ENCODE measurements at regions not wholly inside any gene's neighbourhood (a gene's known extent, or its start where the extent isn't known, plus 50 kb on each side); places are given as distances from the start of the nearest gene placed in this dataset.

DNA sequence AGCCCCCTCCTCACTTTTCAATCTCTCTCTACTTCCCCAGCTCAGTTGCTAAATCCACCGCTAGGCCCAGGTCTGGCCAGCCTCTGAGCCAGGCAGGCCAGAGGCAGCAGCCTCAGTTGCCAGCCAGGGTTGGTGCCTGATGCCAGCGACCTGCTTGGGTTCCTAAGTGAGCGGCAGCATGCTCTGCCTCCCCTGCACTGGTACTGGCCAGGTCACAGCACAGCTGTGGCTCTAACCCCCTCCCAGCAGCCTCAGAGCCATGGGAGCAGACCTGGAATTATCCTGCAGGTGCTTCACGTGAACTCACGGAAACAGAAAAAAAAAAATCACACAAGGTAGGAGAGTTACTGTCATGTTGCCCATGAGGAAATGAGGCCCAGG, 82.5 kb upstream of the ATF3 start:
- DNase-seq, result no peak

DNA sequence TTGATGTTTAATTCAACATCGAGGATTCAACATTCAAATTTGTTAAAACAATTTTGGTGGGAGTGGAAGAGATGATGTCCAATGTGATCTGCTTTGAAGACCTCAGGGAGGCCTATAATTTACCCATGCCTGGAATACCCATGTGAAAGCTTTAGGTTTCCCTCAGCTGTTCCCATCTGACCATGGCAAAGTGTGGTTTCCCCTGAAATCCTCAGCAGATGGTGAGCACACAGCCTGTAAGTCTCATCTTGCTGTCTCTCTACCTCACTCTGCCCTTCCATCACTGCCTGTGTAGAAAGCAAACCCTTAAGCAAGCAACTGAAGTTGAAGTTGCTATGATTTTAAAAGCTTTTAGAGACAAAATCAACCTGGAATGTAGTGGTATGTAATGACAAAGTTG, 80.1 kb upstream of the ATF3 start:
- no peak for DNase-seq

DNA sequence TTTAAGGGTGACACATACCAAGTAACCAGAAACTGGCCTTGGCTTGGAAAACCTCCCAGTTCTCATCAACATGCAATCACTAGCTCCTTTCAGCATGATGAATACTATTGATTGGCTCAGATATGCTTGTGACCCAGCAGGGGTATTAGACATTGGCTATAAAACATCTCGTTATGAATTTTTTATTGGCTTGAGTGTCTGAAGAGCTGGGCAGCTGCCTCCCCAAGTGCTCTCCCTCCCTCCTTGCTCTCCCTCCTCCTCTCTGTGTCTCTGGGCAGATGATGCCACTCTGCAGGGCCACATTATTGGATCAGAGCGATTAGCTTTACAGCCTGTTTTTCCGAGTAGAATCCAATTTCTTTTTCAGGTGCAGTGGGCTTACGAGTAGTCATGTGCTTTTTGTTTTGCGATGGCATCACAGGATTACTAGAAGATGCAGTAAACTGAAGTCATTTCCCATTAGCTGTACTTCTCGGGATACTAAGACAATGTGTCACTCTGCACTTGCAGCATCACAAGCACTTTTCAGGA, 79.3 kb upstream of the ATF3 start:
- no peak for DNase-seq

DNA sequence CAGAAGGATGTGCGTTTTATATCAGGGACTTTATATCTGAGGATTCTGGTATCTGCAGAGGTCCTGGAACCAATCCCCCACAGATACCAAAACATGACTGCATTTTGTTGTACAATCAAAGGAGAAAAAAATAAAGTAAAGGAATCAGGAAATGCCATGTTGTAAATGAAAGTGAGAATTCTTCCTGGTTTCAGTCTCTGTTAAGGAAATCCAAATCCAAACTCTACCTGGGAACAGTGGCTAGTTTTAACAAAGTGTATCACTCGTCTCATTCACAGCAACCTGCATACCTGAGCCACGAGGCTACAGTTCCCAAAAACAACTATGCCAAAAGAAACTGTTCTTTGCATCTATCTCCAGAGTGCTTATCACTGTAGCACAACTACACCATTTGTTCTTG, 77.3 kb upstream of the ATF3 start:
- DNase-seq, result no peak

DNA sequence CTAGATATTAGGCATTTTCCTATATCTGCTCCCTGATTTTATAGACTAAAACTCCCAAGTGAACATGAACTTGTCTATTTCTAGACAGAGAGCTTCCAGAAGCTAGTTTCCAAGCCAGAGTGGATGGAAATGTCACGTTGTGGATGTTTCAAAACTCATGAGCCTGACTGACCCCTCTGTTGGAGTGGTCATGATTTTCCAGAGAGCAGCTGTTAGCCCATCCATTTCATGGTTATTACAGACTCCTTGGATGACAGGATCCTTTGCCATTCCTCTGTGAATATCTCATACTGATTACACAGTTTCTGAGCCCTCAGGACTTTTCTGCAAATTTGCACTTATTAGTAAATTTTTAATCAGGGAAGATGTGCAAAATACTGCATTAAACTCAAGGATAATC, 76.8 kb upstream of the ATF3 start:
- no peak for DNase-seq

DNA sequence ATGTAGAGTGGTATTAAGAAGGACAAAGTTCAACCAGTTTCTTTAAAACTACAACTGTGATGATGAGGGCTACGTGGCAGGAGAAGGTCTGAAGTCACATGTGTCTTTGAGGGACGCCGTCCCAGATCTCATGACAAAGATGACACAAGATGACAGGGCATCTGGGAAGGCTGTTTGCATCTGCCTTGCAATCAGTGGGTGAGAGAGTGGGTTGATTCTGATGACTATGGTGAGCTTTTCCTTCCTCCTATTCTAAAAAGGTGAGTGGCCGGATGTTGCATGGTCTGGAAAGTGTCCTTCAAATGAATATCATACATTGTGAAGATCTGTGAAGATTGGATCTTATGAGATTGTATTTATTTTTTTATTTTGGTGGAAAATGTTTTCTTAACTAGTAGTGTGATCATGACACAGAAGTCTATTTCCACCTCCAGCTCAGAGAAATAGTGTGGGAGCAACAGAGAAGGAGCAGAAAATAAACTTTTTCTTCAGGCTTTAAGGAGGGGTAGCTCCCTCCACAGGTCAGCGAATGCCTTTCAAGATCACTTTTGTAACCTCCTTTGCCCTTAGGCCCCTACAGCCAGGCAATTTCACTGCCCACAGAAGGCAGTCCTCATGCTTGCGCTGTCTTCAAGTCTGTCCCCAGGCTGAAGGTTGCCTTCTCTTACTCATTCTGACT, 76.0 kb upstream of the ATF3 start:
- DNase-seq, result no peak

DNA sequence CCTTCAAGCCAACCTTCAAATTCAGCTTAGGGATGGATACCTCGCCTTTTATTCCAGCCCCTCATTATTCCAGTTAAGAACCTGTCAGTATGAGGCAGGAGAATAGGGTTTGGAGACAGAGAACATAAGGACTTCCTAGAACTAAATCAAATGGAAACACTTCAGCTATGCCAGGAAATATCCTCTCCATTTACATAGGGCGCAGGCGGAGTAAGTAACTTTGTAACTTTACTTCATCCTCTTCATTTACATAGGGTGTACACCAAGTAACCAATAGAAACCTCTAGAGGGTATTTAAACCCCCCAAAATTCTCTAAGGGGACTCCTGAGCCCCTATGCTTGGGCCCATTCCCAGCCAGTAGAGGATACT, 75.4 kb upstream of the ATF3 start:
- no peak for DNase-seq

DNA sequence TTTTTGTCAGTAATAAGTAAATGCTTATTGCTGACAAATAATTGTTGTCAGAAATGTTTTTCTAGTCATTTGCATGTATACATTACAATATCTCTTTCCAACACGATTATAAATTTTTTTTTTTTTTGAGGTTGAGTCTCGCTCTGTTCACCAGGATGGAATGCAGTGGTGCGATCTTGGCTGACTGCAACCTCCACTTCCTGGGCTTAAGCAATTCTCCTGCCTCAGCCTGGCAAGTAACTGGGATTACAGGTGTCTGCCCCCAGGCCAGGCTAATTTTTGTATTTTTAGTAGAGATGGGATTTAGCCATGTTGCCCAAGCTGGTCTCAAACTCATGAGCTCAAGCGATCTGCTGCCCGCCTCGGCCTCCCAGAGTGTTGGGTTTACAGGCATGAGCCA, 72.0 kb upstream of the ATF3 start:
- no peak for DNase-seq

DNA sequence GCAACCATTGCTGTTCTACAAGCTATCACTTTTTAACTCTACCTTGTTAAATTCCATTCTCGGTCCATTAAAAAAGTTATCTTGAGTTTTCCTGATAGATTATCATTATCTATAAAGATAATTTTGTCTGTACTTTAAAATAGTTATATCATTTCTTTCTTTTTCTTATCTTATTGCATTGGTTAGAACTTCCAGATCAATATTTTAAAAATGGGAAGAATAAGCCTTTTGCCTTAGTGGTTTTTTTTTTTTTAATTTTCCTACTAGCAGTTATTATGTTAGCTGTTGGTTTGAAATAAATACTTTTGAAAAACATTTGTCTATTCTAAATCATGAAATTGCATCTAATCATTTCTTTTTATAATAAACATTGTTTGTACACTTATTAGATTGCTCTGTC, 71.0 kb upstream of the ATF3 start:
- no peak for DNase-seq

DNA sequence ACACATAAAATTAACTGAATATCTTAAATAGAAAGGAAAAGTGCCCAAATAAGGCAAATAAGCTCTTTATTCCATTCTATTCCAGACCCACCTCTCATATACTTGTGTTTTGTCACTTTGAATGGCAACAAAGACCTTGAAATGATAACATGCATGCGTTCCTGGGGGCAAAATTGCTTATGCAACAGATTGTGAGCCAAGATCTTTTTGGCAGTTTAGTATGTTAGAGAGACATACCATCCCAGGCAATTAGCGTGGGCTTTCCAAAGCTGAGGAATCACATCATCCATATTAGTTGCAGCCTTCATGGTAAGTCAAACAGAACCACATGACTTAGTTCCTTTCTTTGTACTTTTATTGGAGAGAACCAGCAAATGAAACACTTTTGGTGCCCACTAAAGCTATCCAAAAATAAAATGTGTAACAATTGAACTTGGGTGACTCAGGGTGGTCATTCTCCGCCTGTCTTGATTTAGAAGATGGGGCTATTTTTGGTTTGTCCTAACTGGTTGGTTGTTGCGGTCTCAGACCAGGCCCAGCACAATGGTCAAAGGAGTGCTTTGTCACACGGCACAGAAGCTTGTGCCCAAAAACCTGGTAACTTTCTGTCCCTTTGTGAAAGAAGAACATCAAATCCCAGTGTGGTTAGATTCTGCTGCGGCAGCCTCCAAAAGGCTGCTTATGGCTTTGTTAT, 68.7 kb upstream of the ATF3 start:
- no peak for DNase-seq

DNA sequence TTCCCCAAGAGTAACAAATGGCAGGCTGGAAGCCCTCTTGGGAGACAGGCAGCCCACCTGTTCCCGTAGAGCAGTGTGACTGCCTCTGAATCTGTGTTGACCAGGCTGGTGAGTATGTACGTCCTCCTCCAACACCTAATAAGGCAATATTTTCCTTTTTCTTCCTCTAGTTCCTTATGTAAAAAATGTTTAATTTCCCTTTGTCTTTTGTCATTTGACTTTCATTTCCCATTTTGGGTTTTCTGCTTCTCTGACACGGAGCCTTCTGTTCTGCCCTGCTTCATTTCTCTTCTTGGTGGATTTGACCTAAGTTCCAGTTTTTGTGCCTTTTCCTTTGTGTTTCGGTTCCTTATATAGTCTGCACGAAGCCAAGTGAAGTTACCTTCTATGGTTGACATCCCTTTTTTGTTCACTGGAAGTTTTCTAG, 65.8 kb upstream of the ATF3 start:
- no peak for DNase-seq

DNA sequence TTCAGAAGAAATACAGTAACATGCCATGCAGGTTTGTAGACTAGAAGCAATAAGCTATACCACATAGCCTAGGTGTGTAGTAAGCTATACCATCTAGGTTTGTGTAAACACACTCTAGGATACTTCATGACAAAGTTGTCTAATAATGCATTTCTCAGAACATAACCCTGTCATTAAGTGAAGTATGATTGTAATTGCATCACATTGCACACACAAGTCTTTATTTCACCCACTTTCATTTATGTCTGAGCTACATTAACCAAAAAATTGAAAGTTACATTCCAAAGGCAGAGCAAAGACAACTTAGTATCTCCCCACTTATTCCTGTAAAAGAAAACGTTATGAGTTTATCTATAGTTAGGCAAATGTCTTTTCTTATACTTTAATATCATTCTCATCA, 64.5 kb upstream of the ATF3 start:
- DNase-seq, result no peak

DNA sequence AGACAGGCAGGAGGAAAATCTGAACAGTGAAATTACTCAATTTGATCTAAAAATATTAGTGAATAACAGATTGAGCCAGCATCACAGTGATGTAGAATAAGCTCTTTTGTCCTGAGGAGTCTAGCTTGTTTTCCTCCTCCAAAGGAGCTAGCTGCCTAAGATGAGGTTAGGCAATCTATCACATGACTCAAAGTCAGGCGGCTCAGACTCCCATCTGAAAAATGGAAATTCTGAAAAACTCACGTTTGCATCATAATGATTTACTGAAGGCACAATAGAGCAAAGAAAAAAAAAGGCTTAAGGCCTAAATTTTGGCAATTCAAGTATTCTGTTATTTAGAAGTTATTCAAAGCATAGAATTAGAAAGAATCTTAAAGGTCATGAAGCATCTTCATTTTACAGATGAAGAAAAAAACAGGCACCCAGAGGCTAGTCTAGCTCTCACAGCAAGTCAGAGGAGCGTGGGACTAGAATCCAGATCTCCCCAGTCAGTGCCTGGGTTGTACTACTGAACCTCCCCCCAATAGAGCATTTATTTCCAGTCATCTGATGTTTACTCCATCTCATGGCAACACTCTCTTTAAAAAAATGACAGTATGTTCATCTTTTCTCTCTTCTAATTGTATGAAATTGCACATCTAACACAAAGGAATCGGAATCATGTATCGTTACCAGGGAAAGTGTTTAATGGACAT, 62.5 kb upstream of the ATF3 start:
- DNase-seq, result no peak

DNA sequence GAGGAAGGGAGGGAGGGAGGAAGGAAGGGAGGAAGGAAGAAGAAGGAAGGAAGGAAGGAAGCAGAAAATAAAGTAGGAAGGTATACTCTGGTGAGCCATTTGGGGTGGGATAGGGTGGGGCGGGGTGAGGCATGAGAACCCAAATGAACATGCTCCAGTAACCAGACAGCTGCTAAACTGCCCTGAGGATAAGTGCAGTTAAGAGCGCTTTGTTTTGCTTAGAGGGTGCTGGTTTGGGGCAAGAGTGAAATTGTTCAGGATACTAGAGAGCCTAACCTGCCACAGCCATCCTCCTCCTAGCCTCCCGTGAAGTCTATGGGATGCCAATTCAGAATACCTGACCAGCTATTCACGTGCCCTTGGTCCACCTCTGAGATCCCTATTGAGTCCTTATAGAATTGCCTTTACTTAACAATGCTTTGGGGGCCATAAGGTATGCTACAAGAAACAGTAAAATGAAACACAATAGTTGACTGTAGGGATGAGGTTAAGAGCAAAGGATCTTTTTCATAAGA, 59.0 kb upstream of the ATF3 start:
- no peak for DNase-seq

DNA sequence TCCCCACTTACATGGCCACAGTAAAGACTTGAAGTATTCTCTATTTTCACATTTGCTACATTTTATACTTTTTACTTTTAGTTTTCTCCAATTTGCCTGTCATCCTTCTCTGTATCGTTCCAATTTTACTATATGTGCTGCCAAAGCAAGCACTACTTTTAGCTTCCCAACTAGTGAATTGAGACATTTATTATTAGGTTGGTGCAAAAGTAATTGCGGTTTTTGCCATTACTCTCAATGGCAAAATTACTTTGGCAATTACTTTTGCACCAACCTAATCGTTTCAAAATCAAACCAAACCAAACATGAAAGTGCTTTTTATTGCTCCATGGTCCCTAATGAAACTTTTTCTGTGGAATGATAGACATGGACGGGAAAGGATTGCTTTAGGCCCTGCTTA, 56.6 kb upstream of the ATF3 start:
- DNase-seq, result no peak

DNA sequence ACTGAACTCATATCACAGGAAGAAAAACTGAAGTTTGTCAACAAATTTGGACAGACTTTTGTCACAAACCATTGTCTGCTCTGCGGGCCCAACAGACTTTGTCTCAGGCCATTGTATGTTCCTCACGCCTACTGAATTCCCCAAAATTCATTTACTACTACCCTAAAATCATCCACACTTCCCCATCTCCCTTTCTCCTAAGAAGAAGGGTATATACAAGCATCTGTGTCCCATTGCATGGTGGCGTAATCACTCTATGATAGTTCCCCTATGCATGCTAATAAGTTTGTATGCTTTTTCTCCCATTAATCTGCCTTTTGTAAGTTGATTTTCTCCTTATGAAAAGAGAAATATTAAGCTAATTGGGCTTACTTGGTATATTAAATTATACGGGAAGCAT, 54.9 kb upstream of the ATF3 start:
- no peak for DNase-seq

DNA sequence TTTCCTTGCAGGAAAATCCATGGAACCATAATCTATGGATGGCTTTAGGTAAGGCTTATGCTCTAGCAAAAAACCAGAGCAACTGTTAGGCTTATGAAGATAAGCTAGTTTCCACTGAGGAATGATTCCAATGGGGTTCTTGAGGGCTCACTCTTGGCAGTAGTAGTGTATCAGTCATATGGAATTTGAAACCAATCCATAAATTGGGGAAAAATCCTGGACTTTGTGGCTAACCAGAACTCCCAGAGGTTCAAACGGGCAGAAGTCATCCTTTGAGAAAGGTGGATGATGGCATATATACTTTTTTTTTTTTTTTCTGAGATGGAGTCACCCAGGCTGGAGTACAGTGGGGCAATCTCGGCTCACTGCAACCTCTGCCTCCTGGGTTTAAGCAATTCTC, 54.2 kb upstream of the ATF3 start:
- no peak for DNase-seq

DNA sequence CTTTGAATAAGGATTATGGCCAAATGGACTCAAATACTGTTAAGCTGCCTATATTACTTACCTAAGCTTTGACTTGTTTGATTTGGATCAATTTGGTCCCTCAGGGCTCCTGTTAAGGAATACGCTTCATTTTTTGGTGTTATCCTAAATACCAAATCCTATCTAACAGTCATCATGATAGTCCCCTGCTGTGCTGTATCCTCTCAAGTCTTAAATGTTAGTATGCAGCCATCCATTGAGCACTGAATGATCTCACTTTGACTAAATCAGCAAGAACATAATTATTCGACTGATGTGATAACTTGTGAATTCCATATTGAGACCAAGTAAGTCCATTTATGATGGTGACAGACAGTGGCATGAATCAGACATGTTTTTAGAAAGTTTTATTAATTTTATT, 53.1 kb upstream of the ATF3 start:
- DNase-seq, result no peak

DNA sequence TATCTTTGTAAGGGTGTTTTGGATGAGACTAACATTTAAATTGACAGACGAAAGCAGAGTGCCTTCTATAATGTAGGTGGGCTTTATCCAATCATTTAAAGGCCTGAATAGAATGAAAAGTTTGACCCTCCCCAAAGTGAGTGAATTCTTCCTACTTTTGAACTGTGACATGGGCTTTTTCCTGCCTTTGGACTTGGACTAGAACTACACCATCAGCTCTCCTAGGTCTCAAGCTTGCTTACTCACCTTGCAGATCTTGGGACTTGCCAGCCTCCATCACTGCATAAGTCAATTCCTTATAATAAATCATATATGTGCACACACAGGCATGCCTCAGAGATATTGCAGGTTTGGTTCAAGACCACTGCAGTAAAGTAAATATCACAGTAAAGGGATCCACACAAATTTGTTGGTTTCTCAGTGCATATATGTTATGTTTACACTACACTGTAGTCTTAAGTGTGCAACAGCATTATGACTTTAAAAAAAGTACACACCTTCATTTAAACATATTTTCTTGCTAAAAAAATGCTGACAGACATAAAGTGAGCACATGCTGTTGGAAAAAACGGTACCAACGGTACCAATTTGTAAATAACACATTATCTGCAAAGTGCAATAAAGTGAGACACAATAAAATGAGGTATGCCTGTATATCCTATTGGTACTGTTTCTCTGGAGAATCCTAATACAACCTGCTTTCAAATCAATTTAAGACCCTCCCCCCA, 51.6 kb upstream of the ATF3 start:
- no peak for DNase-seq

DNA sequence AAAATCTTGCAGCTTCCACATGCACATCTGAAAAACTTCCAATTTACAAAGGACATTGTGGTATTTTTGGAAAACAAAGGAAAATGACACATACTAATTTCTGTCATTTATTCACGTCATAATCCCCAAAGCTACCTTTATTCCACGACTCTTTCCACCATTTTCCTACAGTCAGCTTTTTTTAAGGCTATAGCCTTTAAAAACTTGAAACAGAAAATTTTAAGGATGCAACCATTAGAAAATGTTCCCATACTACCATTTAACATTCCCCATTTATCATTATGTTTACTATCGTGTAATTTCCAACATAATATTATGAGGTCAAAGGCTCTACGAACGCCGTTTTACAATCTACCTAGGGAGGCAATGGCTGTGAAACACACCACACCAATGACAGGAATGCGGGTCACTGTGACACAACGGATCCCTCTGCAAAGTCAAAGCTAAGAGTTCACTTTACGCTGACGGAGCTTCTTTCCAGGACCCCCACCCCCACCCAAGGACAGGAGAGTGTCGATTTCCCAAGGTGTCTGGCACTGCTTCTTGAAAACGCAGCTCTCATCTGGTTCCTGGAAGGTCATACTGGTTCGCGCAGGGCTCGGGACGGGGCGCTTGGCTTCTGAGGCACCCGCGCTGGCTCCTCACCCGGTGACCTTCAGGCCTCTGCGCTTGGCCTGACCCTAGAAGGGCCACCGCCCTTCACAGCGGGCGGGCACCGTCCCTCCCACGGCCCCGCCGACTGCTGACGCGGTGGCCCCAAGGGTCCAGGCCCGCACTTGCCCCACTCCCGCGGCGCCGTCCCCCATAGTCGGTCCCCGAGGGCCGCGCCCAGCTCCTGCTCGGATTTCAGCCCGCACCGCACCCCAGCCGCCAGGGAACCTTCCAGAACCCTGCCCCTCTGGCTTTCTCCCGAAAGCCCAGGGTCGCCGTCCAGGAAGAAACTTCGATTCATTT, 50.5 kb upstream of the ATF3 start:
- DNase-seq, result peak in 1 of 4 experiments; percentile 44

DNA sequence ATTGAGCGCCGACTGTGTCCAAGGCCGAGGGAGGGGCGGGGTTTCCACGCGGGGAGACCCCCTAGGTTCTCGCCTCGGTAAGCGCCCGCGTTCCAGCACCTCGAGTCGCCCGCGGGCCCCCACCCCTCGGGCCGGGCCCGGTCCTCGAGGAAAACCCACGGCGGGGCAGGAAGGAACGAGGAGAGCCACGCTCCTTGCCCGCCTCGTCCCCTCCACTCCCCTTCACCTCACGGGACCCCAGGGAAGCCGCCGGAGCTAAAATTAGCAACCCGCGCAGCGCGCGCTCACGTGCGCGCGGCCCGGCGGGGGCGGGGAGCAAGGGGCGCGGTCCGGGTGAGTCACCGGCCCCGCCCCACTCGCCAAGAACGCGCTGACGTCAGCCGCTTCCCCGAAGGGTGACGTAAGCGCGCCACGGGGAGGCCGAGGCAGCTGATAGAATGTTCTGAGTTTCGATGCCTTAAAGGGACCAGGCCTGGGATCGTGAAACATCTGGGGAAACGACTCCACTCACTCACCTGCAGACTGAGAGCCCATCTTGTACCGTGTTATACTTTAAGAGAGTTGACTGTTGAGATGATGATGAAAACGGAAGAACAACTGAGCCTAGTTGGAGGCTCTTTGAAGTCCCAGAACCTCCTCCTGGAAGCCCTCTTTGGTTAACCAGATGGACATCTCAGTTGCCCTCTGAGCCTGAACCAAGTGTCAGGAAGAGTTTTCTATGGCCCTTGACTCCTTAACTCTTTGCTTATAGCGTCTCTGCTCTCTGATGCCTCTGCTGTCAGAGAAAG, 49.7 kb upstream of the ATF3 start:
- DNase-seq, result peak; percentile 70 to 85 (median 80)
